AML-193 (cell line): ENCODE measurements at regions not wholly inside any gene's neighbourhood (a gene's known extent, or its start where the extent isn't known, plus 50 kb on each side); places are given as distances from the start of the nearest gene placed in this dataset.

ENCODE experiments used
- DNase-seq, 2 experiments: peaks; one replicate each; lab custom pipeline; 2025; lab: John Stamatoyannopoulos, UW

DNA sequence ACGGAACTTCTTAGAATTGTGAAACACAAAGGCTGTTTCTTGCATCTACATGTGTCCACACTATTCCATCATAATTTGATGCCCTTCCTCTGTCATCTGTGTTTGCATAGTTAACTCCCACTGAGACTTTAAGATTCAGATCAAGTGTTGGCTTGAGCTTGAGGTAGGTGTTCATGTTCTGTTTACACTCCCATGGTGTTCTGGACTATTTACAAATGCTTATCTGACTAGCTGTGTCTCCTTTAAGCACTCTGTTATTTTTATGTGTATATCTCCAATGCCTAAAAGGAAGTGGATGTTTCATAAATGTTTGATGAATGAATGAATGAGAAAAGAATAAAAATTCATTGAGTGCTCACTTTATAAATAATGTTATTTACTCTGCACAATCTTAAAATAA, 622.7 kb downstream of the RAB28 start:
- no peak for DNase-seq

- peak; percentile 7 to 13 for DNase-seq
Measured at GRCh38 chr4:12852338-12853307, 631.5 kb downstream of the RAB28 start.

- no peak for DNase-seq
Measured at GRCh38 chr4:12846368-12846767, 637.8 kb downstream of the RAB28 start.

DNA sequence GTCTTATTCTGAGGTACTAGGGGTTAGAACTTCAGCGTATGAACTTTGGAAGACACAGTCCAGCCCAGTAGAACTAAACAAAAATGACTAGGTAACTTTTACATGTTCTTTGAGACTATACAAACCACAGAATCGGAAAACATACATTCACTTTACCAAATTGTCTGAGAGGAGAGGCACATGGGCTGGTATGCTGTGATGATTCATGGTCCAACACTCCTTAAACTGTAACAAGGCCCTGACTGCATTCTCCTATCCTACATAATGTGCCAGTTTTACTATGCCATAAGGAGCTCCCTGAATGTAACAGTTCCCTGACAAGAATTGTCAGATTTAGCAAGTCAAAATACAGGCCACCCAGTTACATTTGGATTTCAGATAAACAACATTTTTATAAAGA, 640.0 kb downstream of the RAB28 start:
- DNase-seq, result no peak

- no peak for DNase-seq
Measured at GRCh38 chr4:12827966-12828365, 656.2 kb downstream of the RAB28 start.

DNA sequence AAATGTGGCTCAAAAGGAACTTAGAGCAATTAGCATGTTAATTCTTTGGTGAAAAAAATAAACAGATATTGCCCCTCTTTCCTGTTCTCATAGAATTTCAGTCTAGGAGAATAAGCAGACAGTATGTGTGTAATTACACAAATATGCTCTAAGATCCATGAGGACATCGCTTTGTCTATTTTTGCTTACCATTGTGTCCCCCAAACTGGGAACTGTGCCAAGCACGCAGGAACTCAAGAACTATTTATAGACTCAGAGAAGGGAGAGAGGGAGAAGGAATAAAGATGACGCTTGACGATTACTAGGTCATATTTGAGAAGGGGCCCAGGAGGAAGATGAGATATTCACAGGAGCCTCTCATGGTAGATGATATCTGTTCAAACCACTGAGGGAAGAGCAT, 692.6 kb downstream of the RAB28 start:
- DNase-seq, result no peak

- DNase-seq, result no peak
Measured at GRCh38 chr4:12787261-12787660, 696.9 kb downstream of the RAB28 start.

DNA sequence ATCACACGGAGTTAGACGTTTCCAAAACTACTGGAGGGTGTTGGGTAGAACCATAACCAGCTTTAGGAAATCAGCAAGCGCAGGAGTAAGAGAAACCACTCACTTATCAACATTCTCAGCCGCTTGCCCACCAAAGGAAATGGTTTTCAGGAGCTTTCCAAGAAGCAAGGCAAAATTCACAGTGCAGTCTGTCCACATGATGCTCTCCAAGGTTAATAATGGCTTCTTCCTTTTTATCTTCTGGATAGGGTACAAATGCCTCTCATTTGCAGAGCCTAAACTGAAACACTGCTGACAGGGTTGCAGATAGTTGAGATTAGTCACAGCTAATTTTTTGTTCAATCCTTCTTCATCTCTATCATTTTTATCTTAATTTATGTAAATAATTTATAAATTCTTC, 705.4 kb downstream of the RAB28 start:
- DNase-seq, result no peak

GRCh38 chr4:12778191-12778590, 705.9 kb downstream of the RAB28 start:
- no peak for DNase-seq

- no peak for DNase-seq
Measured at GRCh38 chr4:12770351-12770750, 713.8 kb downstream of the RAB28 start.

GRCh38 chr4:12761694-12762093, 722.4 kb downstream of the RAB28 start:
- DNase-seq, result no peak

DNA sequence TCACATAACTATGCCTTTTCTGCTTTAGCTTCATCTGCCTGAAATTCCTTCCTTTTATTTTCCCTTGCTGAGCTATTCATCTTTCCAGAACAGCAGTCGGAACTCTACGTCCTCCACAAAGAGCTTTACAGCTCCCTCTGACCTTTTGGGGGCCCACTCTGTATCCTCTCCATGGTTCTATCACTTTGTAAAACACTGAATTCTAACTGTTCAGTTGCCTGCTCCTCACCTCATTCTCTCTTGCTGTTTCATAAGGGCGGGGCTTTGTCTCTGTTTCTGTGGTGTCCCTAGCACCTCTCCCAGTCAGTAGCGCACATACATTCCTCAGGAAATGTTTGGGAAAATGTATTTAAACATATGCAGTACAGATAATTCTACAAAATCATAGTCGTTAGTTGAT, 737.0 kb downstream of the RAB28 start:
- DNase-seq, result no peak

DNA sequence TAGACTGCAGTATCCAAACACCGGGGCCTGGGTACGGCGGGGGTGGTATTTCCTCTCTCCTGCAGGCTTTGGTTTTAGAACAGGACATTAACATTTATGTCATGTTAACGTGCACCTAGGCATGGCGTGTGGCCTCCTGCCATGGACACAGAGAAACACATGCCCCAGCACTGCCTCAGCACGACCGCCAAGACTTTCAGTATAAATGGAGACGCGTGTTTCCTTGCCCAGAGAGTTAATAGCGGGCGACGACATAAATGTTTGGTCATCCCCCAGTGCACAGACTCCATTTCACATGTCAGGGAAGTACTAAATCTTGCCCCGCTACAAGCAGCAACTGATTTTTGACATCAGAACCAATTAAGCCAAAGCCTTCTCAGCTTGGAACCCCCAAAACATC, 737.9 kb downstream of the RAB28 start:
- DNase-seq, result no peak

GRCh38 chr4:12734586-12734985, 749.6 kb downstream of the RAB28 start:
- DNase-seq, result no peak

- DNase-seq, result no peak
Measured at GRCh38 chr4:12729384-12729783, 754.8 kb downstream of the RAB28 start.

DNA sequence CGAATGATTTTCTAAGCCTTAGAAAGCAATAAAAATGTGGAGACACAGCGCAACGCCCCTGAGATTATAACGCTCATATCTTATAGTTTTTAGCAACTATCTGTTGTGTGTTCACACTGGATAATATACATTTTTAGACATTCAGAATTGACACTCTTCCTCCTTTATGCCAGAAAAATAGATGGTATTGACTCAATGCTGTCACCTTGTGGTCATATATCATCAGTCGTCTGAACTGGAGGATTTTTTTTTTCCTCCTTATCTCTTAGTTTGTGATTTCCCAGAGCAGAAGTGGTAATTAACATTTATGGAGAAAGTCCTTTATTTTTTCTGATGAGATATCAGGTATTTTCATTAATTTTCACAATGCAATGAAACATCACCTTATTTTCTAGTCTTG, 759.6 kb downstream of the RAB28 start:
- peak in 1 of 2 experiments; percentile 15 for DNase-seq

- no peak for DNase-seq
Measured at GRCh38 chr4:12723849-12724447, 760.2 kb downstream of the RAB28 start.

DNA sequence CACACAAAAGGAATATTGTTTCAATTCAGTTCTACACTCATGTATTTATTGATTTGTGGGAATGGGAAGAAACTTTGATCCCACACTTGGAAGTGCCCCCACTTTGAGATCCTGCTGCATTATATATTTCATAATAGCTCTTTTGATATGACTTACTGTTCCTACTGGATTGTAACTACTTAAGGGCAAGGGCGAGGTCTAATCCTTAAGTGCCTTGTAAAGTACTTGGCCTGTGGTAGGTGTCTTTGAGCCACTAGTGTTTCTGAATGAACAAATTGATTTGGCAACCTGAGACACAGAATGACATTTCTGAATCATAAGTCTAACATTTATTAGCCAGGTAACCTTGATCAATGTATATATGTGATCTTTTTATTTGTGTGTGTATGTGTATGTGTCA, 767.2 kb downstream of the RAB28 start:
- DNase-seq, result no peak

DNA sequence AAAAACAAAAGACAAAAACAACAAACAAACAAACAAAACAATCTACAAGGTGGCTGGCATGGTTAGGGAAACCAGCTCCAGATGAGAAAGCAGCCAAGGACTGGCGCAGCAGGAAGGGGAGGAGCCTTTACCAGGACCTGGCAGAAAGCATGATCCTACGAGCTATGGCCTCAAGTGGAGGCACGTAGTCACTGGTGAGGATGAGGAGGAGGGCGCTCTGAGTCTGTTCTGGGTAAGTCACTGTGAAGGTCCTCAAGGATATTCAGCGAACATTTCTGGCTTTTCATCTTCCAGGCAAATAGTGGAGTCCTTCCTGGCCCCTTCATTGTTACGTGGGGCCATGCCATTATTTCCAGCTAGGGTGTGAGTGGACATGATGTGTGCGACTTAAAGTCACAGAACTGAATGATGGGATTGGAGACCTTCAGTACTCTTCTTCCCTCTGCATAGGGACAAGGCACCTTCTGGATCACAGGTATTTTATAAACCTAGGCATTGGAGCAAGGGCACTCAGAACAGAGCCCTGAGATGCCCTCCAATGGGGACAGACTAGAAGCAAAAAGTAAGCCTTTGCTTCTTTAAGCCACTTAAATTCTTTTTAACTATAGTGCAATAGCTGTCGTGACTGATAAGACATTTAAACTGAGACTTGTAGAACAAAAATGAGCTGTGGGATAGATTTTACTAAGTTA, 771.3 kb downstream of the RAB28 start:
- no peak for DNase-seq

- no peak for DNase-seq
Measured at GRCh38 chr4:12707381-12708175, 776.6 kb downstream of the RAB28 start.

DNA sequence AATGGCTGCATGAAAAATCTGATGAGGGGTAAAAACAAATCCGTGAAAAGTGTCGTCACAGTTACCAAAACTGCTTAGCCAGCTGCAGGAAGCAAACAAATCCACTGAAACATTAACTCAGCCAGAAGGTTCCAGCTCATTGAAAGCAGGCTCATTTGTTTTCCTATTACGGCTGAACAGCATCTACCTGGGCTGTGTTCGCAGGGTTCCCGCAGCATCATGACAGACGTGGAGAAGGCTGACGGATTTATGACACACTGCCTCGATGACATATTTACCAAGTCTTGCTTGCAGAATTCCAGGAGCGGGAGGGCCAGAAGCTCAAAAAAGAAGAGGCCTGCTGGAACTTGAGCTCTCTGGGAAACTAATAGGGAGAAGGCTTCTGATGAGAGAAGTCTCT, 781.1 kb downstream of the RAB28 start:
- DNase-seq, result no peak

DNA sequence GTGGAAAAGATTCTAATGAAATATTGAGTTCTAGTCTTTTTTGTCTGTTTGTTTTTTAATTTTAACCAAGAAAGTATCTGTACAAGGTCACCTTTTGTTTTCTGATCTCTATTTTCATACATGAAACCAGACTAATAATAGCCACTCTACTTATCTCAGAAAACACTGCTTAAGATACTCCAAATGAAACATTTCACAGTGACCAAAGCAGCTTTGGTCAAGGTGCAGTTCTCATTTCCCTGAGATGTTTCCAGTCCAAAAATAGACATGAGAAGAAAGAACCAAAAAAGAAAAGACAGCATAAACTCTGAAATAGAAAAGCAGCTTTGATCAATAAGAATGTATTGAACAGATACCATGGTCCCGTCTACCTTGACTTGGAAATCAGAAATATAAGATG, 782.8 kb downstream of the RAB28 start:
- DNase-seq, result no peak
